GM12878 (cell line): ENCODE measurements at regions not wholly inside any gene's neighbourhood (a gene's known extent, or its start where the extent isn't known, plus 50 kb on each side); places are given as distances from the start of the nearest gene placed in this dataset.

Experiments used
- ATAC-seq: fragments of 200-7000 bp; cut with Tn5 transposase; 3 replicates; pipeline ENCODE4 v1.9.1; 2020; ENCODE audit warnings: mild to moderate bottlenecking, moderate library complexity
- BruUV-seq: library from RNA; stranded (reverse); fragments of 400-500 nt; replicated peaks from 2 replicates; lab custom pipeline; 2021; lab: Mats Ljungman, UMichigan
- CTCF ChIA-PET: fragments of 300-600 bp; sonication (Branson Sonifier 250); formaldehyde crosslinking; extraction: SDS; loops from one replicate; lab custom pipeline; 2021; ENCODE audit warnings: inconsistent platforms; lab: Yijun Ruan, JAX
- POLR2A ChIA-PET: fragments of 350-600 bp; formaldehyde crosslinking; extraction: SDS; loops from one replicate; lab custom pipeline; 2021; ENCODE audit warnings: inconsistent platforms; lab: Charles Lee
- RAD21 ChIA-PET: fragments of 300-600 bp; sonication (Branson Sonifier 250); formaldehyde crosslinking; loops from one replicate; lab custom pipeline; 2023; ENCODE audit warnings: antibody characterized with exemption; ENCODE audit not compliant: unreplicated experiment; lab: Charles Lee
- SMC1A ChIA-PET: fragments of 300-600 bp; sonication (Branson Sonifier 250); formaldehyde crosslinking; loops from one replicate; lab custom pipeline; 2023; ENCODE audit not compliant: unreplicated experiment, uncharacterized antibody; lab: Charles Lee
- DNase-seq: peaks from one replicate; pipeline ENCODE4 v3.0.0-alpha.2; 2011; ENCODE audit warnings: low read depth, low spot score
- FAIRE-seq: peaks from 3 replicates; lab custom pipeline; 2011; peaks lifted over from hg19 to GRCh38; lab: Jason Lieb, UNC
- H2AFZ ChIP-seq: 2 replicates; pipeline ENCODE4 v1.6.0; 2011; ENCODE audit warnings: low read depth, low read length, control low read depth; ENCODE audit not compliant: control insufficient read depth
- H3K27ac ChIP-seq: 2 replicates; pipeline ENCODE4 v1.5.1; 2011; ENCODE audit warnings: control low read depth; ENCODE audit not compliant: control insufficient read depth, insufficient read depth
- H3K27me3 ChIP-seq, 2 experiments: replicated peaks in 1 of 2; 2 replicates each; pipeline versions ENCODE4 v1.6.0 to v1.6.1; 2011; ENCODE audit warnings: low read length in 1 of 2; ENCODE audit not compliant: control insufficient read depth in 2 of 2, insufficient read depth in 2 of 2
- H3K36me3 ChIP-seq, 2 experiments: 2 replicates each; pipeline ENCODE4 v1.5.1; 2011; ENCODE audit warnings: low read length in 1 of 2; ENCODE audit not compliant: control insufficient read depth in 2 of 2, insufficient read depth in 2 of 2
- H3K4me1 ChIP-seq: 2 replicates; pipeline ENCODE4 v1.6.1; 2011; ENCODE audit warnings: mild to moderate bottlenecking, low read length, moderate library complexity, mixed read lengths; ENCODE audit not compliant: control insufficient read depth, insufficient read depth
- H3K4me2 ChIP-seq: 2 replicates; pipeline ENCODE4 v1.6.0; 2011; ENCODE audit warnings: control low read depth; ENCODE audit not compliant: control insufficient read depth, insufficient read depth
- H3K4me3 ChIP-seq: fragments of 200-600 bp; sonication (generic); 2 replicates; pipeline ENCODE4 v1.5.1; 2016
- H3K79me2 ChIP-seq: 2 replicates; pipeline ENCODE4 v1.6.0; 2011; ENCODE audit warnings: low read length; ENCODE audit not compliant: control insufficient read depth, insufficient read depth
- H3K9ac ChIP-seq: 2 replicates; pipeline ENCODE4 v1.8.0; 2011; ENCODE audit warnings: low read length, control low read depth, mixed read lengths; ENCODE audit not compliant: control insufficient read depth, insufficient read depth
- H3K9me3 ChIP-seq: replicated peaks from 3 replicates; pipeline ENCODE4 v1.5.1; 2011; ENCODE audit warnings: mild to moderate bottlenecking, low read length; ENCODE audit not compliant: control insufficient read depth, insufficient read depth
- H4K20me1 ChIP-seq: 2 replicates; pipeline ENCODE4 v1.6.0; 2011; ENCODE audit not compliant: control insufficient read depth, insufficient read depth
- ESRRA ChIP-seq: IDR thresholded peaks from 2 replicates; pipeline ENCODE4 v1.6.1; 2012; ENCODE audit warnings: mild to moderate bottlenecking, low read length, improper control_type of control experiment
- IRF3 ChIP-seq: fragments of 450-650 bp; IDR thresholded peaks from 2 replicates; pipeline ENCODE4 v1.6.1; 2014; ENCODE audit warnings: mild to moderate bottlenecking
- JUND ChIP-seq: IDR thresholded peaks from 2 replicates; pipeline ENCODE4 v1.6.1; 2012; ENCODE audit warnings: low read depth, mild to moderate bottlenecking, low read length, improper control_type of control experiment, moderate library complexity
- NKRF ChIP-seq: fragments of 450-650 bp; conservative IDR thresholded peaks from 2 replicates; pipeline ENCODE4 v1.6.1; 2017; ENCODE audit warnings: mild to moderate bottlenecking, moderate library complexity
- NR2C2 ChIP-seq: IDR thresholded peaks from 2 replicates; pipeline ENCODE4 v1.6.1; 2011; ENCODE audit warnings: borderline replicate concordance, low read depth; ENCODE audit not compliant: control insufficient read depth, insufficient read length
- RAD51 ChIP-seq: fragments of 450-650 bp; IDR thresholded peaks from 2 replicates; pipeline ENCODE4 v1.6.1; 2016; ENCODE audit warnings: moderate library complexity, mild to moderate bottlenecking, inconsistent platforms
- ZNF24 ChIP-seq: fragments of 450-650 bp; IDR thresholded peaks from 2 replicates; pipeline ENCODE4 v1.6.1; 2017; ENCODE audit warnings: antibody characterized with exemption, mild to moderate bottlenecking
- WGBS: methylation state at CpG from one replicate; pipeline ENCODE4 v1.1.6; 2016; ENCODE audit warnings: low lambda C conversion rate; ENCODE audit not compliant: insufficient replicate concordance, insufficient coverage; ENCODE audit errors: missing lambda C conversion rate; 5-methylcytosine and 5-hydroxymethylcytosine counted together
- in situ Hi-C: fragments of 300-500 bp; cut with MboI; formaldehyde crosslinking; loops from 9 replicates; pipeline ENCODE4 v1.14.3; 2018; ENCODE audit warnings: mixed read lengths
- intact Hi-C: fragments of 100-400 bp; cut with micrococcal nuclease; formaldehyde crosslinking; loops from one replicate; pipeline ENCODE4 v1.14.2; 2022; ENCODE audit not compliant: unreplicated experiment
- TF ChIP-seq, protein P1 (sequence below): IDR thresholded peaks from 2 replicates; pipeline ENCODE4 v1.6.1; 2012; ENCODE audit warnings: mild to moderate bottlenecking, low read depth, low read length
- TF ChIP-seq, protein P2 (sequence below): fragments of 450-650 bp; IDR thresholded peaks from 2 replicates; pipeline ENCODE4 v1.6.1; 2017; ENCODE audit warnings: borderline replicate concordance

DNA sequence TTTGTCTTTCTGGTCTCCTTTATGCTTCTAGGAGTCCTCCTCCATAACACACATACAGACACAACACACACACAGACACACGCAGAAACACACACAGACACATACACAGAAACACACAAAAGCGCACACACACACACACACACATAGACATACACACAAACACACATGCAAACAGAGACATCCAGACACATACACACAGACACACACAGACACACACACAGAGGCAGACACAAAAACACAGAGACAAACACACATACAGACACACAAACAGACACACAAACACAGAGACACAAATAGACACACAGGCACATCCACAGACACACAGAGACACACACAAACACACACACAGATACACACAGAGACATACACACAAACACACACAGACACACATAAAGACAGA, 220.2 kb downstream of the IRX2 start:
- Histone ChIP-seq H3K27ac (no peak overlapping the region), H3K79me2 (no peaks in the 10 kb centered on the region), H3K9ac (no peak overlapping the region), H3K4me1 (no peaks in the 10 kb centered on the region), H4K20me1 (no peaks in the 10 kb centered on the region), H3K4me3 (no peak overlapping the region), H2AFZ (no peak overlapping the region), H3K27me3 (no peaks in the 10 kb centered on the region)
- FAIRE-seq, result no peak
- 63% methylated on average over 2 of the region's 2 CpGs for WGBS
- intact Hi-C loops, result no loop called here
- DNase-seq, result no peak
- ChIA-PET CTCF (no interaction called here), POLR2A (no interaction called here)
- TF ChIP-seq NR2C2, result peak; percentile 11
- TF ChIP-seq JUND, result no peak
- TF ChIP-seq, all 136 proteins: peak for 1
- Histone ChIP-seq H3K4me2 (no peak overlapping the region), H3K36me3 (no peaks in the 10 kb centered on the region), H3K9me3 (peaks cover 4% of the 10 kb centered on the region; the same call in 1 of the 3 replicates)
- BruUV-seq, result no TSS peak
- RAD21 ChIA-PET, result no interaction called here
- ATAC-seq, result no peak
- SMC1A ChIA-PET, result no interaction called here
- in situ Hi-C loops, result no loop called here

DNA sequence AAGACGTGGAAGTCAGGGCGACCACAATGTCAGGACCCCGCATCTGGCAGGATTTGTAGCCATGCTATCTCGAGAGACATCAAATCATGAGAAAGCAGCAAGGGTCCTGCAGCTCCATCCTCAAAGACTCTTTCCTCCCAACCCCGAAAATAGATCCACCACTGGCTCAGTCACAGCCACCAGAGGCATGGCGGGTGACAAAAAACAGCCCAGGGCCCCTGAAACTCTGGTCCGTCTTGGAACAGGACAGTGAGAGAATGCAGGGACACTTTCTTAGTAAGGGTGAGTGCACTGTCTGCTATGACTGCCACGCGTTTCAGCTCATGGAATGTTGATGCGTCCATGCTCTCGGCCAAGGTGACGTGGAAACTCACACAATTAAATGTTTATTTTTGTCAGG, 220.9 kb downstream of the IRX2 start:
- BruUV-seq, result no TSS peak
- Histone ChIP-seq H4K20me1 (no peaks in the 10 kb centered on the region), H3K9me3 (peaks cover 4% of the 10 kb centered on the region; the same call in 1 of the 3 replicates), H3K27me3 (no peaks in the 10 kb centered on the region), H3K27ac (no peak overlapping the region), H3K4me2 (no peak overlapping the region), H3K4me3 (no peak overlapping the region), H3K9ac (no peak overlapping the region), H3K4me1 (no peaks in the 10 kb centered on the region), H3K36me3 (no peaks in the 10 kb centered on the region), H3K79me2 (no peaks in the 10 kb centered on the region), H2AFZ (no peak overlapping the region)
- WGBS, result 25% methylated on average over 12 of the region's 12 CpGs
- ChIA-PET RAD21 (no interaction called here), CTCF (no interaction called here), SMC1A (no interaction called here), POLR2A (no interaction called here)
- FAIRE-seq, result no peak
- no peak for ATAC-seq
- in situ Hi-C loops, result no loop called here
- no peak for DNase-seq
- intact Hi-C loops, result no loop called here
- TF ChIP-seq, protein P1, sequence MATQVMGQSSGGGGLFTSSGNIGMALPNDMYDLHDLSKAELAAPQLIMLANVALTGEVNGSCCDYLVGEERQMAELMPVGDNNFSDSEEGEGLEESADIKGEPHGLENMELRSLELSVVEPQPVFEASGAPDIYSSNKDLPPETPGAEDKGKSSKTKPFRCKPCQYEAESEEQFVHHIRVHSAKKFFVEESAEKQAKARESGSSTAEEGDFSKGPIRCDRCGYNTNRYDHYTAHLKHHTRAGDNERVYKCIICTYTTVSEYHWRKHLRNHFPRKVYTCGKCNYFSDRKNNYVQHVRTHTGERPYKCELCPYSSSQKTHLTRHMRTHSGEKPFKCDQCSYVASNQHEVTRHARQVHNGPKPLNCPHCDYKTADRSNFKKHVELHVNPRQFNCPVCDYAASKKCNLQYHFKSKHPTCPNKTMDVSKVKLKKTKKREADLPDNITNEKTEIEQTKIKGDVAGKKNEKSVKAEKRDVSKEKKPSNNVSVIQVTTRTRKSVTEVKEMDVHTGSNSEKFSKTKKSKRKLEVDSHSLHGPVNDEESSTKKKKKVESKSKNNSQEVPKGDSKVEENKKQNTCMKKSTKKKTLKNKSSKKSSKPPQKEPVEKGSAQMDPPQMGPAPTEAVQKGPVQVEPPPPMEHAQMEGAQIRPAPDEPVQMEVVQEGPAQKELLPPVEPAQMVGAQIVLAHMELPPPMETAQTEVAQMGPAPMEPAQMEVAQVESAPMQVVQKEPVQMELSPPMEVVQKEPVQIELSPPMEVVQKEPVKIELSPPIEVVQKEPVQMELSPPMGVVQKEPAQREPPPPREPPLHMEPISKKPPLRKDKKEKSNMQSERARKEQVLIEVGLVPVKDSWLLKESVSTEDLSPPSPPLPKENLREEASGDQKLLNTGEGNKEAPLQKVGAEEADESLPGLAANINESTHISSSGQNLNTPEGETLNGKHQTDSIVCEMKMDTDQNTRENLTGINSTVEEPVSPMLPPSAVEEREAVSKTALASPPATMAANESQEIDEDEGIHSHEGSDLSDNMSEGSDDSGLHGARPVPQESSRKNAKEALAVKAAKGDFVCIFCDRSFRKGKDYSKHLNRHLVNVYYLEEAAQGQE, result no peak
- TF ChIP-seq, protein P2, sequence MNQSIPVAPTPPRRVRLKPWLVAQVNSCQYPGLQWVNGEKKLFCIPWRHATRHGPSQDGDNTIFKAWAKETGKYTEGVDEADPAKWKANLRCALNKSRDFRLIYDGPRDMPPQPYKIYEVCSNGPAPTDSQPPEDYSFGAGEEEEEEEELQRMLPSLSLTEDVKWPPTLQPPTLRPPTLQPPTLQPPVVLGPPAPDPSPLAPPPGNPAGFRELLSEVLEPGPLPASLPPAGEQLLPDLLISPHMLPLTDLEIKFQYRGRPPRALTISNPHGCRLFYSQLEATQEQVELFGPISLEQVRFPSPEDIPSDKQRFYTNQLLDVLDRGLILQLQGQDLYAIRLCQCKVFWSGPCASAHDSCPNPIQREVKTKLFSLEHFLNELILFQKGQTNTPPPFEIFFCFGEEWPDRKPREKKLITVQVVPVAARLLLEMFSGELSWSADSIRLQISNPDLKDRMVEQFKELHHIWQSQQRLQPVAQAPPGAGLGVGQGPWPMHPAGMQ, result no peak
- TF ChIP-seq NKRF, result no peak
- no peak for TF ChIP-seq RAD51
- no peak for TF ChIP-seq ESRRA
- TF ChIP-seq IRF3, result no peak
- no peak for TF ChIP-seq ZNF24
